Transverse colon (tissue), 3 donors: ENCODE measurements at regions not wholly inside any gene's neighbourhood (a gene's known extent, or its start where the extent isn't known, plus 50 kb on each side); places are given as distances from the start of the nearest gene placed in this dataset.

Source experiments
- POLR2A ChIP-seq: fragments of 450-650 bp; IDR thresholded peaks from one replicate; pipeline ENCODE4 v1.6.1; 2016; ENCODE audit warnings: antibody characterized with exemption, mild to moderate bottlenecking, moderate library complexity
- TF ChIP-seq, protein P1 (sequence below), 5 experiments: fragments of 200-600 bp in 3 of 5; fragments of 450-650 bp in 2 of 5; sonication (generic) in 3 of 5; IDR thresholded peaks; 1 replicate in 2 of 5; 2 replicates in 3 of 5; pipeline ENCODE4 v1.5.1; 2016 to 2017; ENCODE audit warnings: antibody characterized with exemption in 5 of 5, inconsistent platforms in 3 of 5, mild to moderate bottlenecking in 2 of 5, moderate library complexity in 1 of 5

DNA sequence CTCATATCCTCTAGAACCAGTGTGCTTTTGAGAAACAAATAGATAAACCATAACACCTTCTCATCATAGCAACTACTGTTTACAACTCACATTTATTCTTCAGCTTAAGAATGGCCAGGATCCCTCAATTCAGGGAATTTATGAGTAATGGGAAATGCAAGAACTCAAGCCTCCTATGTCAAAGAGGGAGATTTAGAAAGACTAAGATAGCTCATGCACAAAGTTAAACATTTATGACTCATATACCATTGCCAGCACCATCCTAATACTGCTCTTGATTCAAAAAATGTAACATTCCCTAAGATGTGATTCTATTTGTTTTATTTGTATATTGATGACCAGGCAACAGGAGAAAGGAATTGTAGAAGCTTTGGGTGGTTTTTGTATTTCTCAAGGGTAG, 172.8 kb downstream of the CYP26B1 start:
- TF ChIP-seq, protein P1, sequence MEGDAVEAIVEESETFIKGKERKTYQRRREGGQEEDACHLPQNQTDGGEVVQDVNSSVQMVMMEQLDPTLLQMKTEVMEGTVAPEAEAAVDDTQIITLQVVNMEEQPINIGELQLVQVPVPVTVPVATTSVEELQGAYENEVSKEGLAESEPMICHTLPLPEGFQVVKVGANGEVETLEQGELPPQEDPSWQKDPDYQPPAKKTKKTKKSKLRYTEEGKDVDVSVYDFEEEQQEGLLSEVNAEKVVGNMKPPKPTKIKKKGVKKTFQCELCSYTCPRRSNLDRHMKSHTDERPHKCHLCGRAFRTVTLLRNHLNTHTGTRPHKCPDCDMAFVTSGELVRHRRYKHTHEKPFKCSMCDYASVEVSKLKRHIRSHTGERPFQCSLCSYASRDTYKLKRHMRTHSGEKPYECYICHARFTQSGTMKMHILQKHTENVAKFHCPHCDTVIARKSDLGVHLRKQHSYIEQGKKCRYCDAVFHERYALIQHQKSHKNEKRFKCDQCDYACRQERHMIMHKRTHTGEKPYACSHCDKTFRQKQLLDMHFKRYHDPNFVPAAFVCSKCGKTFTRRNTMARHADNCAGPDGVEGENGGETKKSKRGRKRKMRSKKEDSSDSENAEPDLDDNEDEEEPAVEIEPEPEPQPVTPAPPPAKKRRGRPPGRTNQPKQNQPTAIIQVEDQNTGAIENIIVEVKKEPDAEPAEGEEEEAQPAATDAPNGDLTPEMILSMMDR (IDR thresholded peaks at IDR 0.05), result no peak
- TF ChIP-seq POLR2A, result no peak
